Uterus (tissue), 3 donors: ENCODE measurements at regions not wholly inside any gene's neighbourhood (a gene's known extent, or its start where the extent isn't known, plus 50 kb on each side); places are given as distances from the start of the nearest gene placed in this dataset.
A peak's percentile ranks its signal among the peaks of the same experiment; 100 is the strongest.

ENCODE experiments used
- DNase-seq, 2 donors: peaks; one replicate each; pipeline ENCODE4 v3.0.0-alpha.2; 2019 to 2020
- H3K27ac ChIP-seq, 2 donors: fragments of 200-600 bp; sonication (generic); 1 replicate in 1 of 2; 2 replicates in 1 of 2; pipeline ENCODE4 v1.5.1; 2016 to 2018
- H3K27me3 ChIP-seq, 2 donors: fragments of 200-600 bp; sonication (generic); one replicate each; pipeline ENCODE4 v1.5.1; 2018 to 2019; ENCODE audit warnings: control low read depth in 1 of 2
- H3K36me3 ChIP-seq, 2 donors: fragments of 200-600 bp; sonication (generic); one replicate each; pipeline ENCODE4 v1.5.1; 2019; ENCODE audit warnings: control low read depth in 1 of 2
- H3K4me1 ChIP-seq, 2 donors: fragments of 200-600 bp; sonication (generic); one replicate each; pipeline ENCODE4 v1.5.1; 2018 to 2019; ENCODE audit warnings: control low read depth in 1 of 2
- H3K4me3 ChIP-seq, 2 donors: fragments of 200-600 bp; sonication (generic); 1 replicate in 1 of 2; 2 replicates in 1 of 2; pipeline ENCODE4 v1.5.1; 2018 to 2019; ENCODE audit warnings: mild to moderate bottlenecking in 1 of 2
- H3K9me3 ChIP-seq, 2 donors: fragments of 200-600 bp; sonication (generic); one replicate each; pipeline ENCODE4 v1.5.1; 2019; ENCODE audit warnings: control low read depth in 1 of 2
- POLR2A ChIP-seq, 2 donors: fragments of 450-650 bp; IDR thresholded peaks; one replicate each; pipeline ENCODE4 v1.6.1; 2016; ENCODE audit warnings: antibody characterized with exemption in 2 of 2, mild to moderate bottlenecking in 1 of 2, moderate library complexity in 1 of 2
- intact Hi-C: fragments of 100-400 bp; cut with DNase I; formaldehyde crosslinking; loops from one replicate; pipeline ENCODE4 v1.15.1; 2023; ENCODE audit warnings: low total_unique reads
- TF ChIP-seq, protein P1 (sequence below), 4 experiments: fragments of 200-600 bp in 2 of 4; fragments of 450-650 bp in 2 of 4; sonication (generic) in 2 of 4; IDR thresholded peaks; one replicate each; pipeline ENCODE4 v1.5.1; 2016 to 2019; ENCODE audit warnings: antibody characterized with exemption in 4 of 4, mild to moderate bottlenecking in 2 of 4, moderate library complexity in 1 of 4
- donor health status: DM: yes; HTN: yes; CAD: no.

- peaks cover 0 to 11% of the 10 kb centered on the region in 2 donors for H3K4me1 ChIP-seq
- no peak for TF ChIP-seq POLR2A (IDR thresholded peaks at IDR 0.05)
- TF ChIP-seq, protein P1, sequence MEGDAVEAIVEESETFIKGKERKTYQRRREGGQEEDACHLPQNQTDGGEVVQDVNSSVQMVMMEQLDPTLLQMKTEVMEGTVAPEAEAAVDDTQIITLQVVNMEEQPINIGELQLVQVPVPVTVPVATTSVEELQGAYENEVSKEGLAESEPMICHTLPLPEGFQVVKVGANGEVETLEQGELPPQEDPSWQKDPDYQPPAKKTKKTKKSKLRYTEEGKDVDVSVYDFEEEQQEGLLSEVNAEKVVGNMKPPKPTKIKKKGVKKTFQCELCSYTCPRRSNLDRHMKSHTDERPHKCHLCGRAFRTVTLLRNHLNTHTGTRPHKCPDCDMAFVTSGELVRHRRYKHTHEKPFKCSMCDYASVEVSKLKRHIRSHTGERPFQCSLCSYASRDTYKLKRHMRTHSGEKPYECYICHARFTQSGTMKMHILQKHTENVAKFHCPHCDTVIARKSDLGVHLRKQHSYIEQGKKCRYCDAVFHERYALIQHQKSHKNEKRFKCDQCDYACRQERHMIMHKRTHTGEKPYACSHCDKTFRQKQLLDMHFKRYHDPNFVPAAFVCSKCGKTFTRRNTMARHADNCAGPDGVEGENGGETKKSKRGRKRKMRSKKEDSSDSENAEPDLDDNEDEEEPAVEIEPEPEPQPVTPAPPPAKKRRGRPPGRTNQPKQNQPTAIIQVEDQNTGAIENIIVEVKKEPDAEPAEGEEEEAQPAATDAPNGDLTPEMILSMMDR (IDR thresholded peaks at IDR 0.05) = no peak
- H3K27me3 ChIP-seq = no peaks in the 10 kb centered on the region
- H3K4me3 ChIP-seq = no peak overlapping the region
- H3K27ac ChIP-seq = peak overlapping the region; percentile 74 to 79
- intact Hi-C loops = no loop called here
- peak; percentile 64 to 68 for DNase-seq
- H3K36me3 ChIP-seq = no peaks in the 10 kb centered on the region
- H3K9me3 ChIP-seq = no peaks in the 10 kb centered on the region
These were observed 67.4 kb downstream of the TNP1 start for GRCh38 chr2:216792222-216793021.

- no peaks in the 10 kb centered on the region for H3K9me3 ChIP-seq
- peak overlapping the region; percentile 74 to 79 for H3K27ac ChIP-seq
- H3K4me1 ChIP-seq = peaks cover 0 to 11% of the 10 kb centered on the region in 2 donors
- intact Hi-C loops = no loop called here
- no peaks in the 10 kb centered on the region for H3K27me3 ChIP-seq
- DNase-seq = no peak
- no peak for TF ChIP-seq POLR2A (IDR thresholded peaks at IDR 0.05)
- TF ChIP-seq, protein P1 (IDR thresholded peaks at IDR 0.05) = no peak
- no peaks in the 10 kb centered on the region for H3K36me3 ChIP-seq
- no peak overlapping the region for H3K4me3 ChIP-seq
These were observed 68.6 kb downstream of the TNP1 start for GRCh38 chr2:216791303-216791702.

GRCh38 chr2:216789081-216789480 is 70.8 kb downstream of the TNP1 start:
- TF ChIP-seq, protein P1 (IDR thresholded peaks at IDR 0.05) = no peak
- no peak for TF ChIP-seq POLR2A (IDR thresholded peaks at IDR 0.05)
- Histone ChIP-seq H3K27ac (peak overlapping the region; percentile 68 to 79), H3K36me3 (no peaks in the 10 kb centered on the region), H3K27me3 (no peaks in the 10 kb centered on the region), H3K9me3 (no peaks in the 10 kb centered on the region), H3K4me1 (peaks cover 0 to 11% of the 10 kb centered on the region in 2 donors), H3K4me3 (no peak overlapping the region)
- intact Hi-C loops = no loop called here
- DNase-seq = no peak

- H3K4me1 ChIP-seq = peaks cover 0 to 11% of the 10 kb centered on the region in 2 donors
These were observed 71.9 kb downstream of the TNP1 start for GRCh38 chr2:216787851-216788540.

More at GRCh38 chr2:216787851-216788540, 71.9 kb downstream of the TNP1 start:
- no peak for TF ChIP-seq POLR2A (IDR thresholded peaks at IDR 0.05)
- TF ChIP-seq, protein P1 (IDR thresholded peaks at IDR 0.05) = no peak
- intact Hi-C loops = no loop called here
- H3K36me3 ChIP-seq = no peaks in the 10 kb centered on the region
- no peaks in the 10 kb centered on the region for H3K27me3 ChIP-seq
- H3K4me3 ChIP-seq = no peak overlapping the region
- DNase-seq = no peak
- H3K27ac ChIP-seq = peak overlapping the region in 1 of 2 donors; percentile 68
- no peaks in the 10 kb centered on the region for H3K9me3 ChIP-seq
